ENCODE measurements at regions not wholly inside any gene's neighbourhood (a gene's known extent, or its start where the extent isn't known, plus 50 kb on each side); places are given as distances from the start of the nearest gene placed in this dataset.

DNA sequence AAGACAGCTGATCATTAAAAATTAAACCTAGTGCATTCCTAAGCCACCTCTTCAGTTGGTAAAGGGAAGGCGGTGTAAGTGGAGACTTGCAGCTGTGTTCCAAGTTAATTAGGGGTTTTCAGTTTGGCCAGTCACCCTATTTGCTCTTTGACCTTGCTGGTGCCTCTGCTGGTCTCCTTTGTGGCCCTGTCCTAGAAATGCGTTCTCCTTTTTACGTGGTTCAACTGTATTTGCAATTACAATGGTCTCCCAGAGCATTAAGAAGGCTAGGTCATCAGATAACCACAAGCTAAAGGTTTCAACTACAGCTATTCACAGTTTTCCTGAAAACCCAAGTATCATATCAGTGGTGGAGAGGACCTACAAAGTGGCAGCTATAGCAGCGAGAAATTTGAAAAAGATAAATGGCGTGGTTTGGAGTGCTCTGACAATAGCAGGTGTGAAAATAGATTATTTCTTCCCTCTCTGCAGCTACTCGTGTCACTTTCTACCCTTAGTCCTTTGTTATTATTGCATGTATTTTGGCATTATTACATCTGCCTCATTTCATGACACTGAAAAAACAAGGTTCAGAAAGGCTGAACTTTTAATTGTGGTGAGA is 203.5 kb upstream of the TBC1D5 start:
- no peak overlapping the region for H3K4me3 ChIP-seq (ENCODE audit: low read length in 2 of 2)
- H3K27me3 ChIP-seq (ENCODE audit: insufficient read depth, low read length) = no peaks in the 10 kb centered on the region
- intact Hi-C loops (cut with micrococcal nuclease) = no loop called here
- Mint-ChIP-seq H3K27me3 (peaks cover 8 to 14% of the 10 kb centered on the region in 2 donors), H3K36me3 (no peaks in the 10 kb centered on the region), H3K9me3 (peaks cover 0 to 6% (median 1%) of the 10 kb centered on the region in 8 donors), H3K27ac (no peak overlapping the region), H3K4me1 (no peaks in the 10 kb centered on the region), H3K4me3 (no peak overlapping the region)
- ChIA-PET CTCF (ENCODE audit: partially characterized antibody) (no interaction called here), POLR2A (ENCODE audit: partially characterized antibody) (no interaction called here)
- DNase-seq = no peak
- no peak overlapping the region for H3K27ac ChIP-seq (ENCODE audit: low read depth, low read length)
- no peaks in the 10 kb centered on the region for H3K9me3 ChIP-seq (ENCODE audit: control insufficient read depth in 1 of 2, low read length in 2 of 2)
- H3K36me3 ChIP-seq (ENCODE audit: insufficient read depth, low read length) = no peaks in the 10 kb centered on the region
- no peaks in the 10 kb centered on the region for H3K4me1 ChIP-seq (ENCODE audit: insufficient read depth, low read length)

- Histone ChIP-seq H3K36me3 (ENCODE audit: insufficient read depth, low read length) (no peaks in the 10 kb centered on the region), H3K27me3 (ENCODE audit: insufficient read depth, low read length) (no peaks in the 10 kb centered on the region), H3K4me1 (ENCODE audit: insufficient read depth, low read length) (no peaks in the 10 kb centered on the region), H3K4me3 (ENCODE audit: low read length in 2 of 2) (no peak overlapping the region), H3K27ac (ENCODE audit: low read depth, low read length) (no peak overlapping the region), H3K9me3 (ENCODE audit: control insufficient read depth in 1 of 2, low read length in 2 of 2) (no peaks in the 10 kb centered on the region)
- ChIA-PET POLR2A (ENCODE audit: partially characterized antibody) (no interaction called here), CTCF (ENCODE audit: partially characterized antibody) (no interaction called here)
- peaks cover 8 to 11% of the 10 kb centered on the region in 2 donors for H3K27me3 Mint-ChIP-seq
- H3K36me3 Mint-ChIP-seq = no peaks in the 10 kb centered on the region
- H3K27ac Mint-ChIP-seq = no peak overlapping the region
- intact Hi-C loops (cut with micrococcal nuclease) = no loop called here
- no peaks in the 10 kb centered on the region for H3K9me3 Mint-ChIP-seq
- H3K4me3 Mint-ChIP-seq = no peak overlapping the region
- no peak for DNase-seq
- no peaks in the 10 kb centered on the region for H3K4me1 Mint-ChIP-seq
Measured at GRCh38 chr3:17945018-17945798, 202.8 kb upstream of the TBC1D5 start.

- peaks cover 4 to 10% of the 10 kb centered on the region in 2 donors for H3K27me3 Mint-ChIP-seq
- H3K27ac Mint-ChIP-seq = no peak overlapping the region
Measured at GRCh38 chr3:17942856-17943255, 200.4 kb upstream of the TBC1D5 start.

GRCh38 chr3:17941766-17942165 is 199.3 kb upstream of the TBC1D5 start:
- intact Hi-C loops (cut with micrococcal nuclease) = no loop called here
- no peaks in the 10 kb centered on the region for H3K36me3 ChIP-seq (ENCODE audit: insufficient read depth, low read length)
- H3K9me3 ChIP-seq (ENCODE audit: control insufficient read depth in 1 of 2, low read length in 2 of 2) = no peaks in the 10 kb centered on the region
- peaks cover 4 to 10% of the 10 kb centered on the region in 2 donors for H3K27me3 Mint-ChIP-seq
- no peak overlapping the region for H3K27ac ChIP-seq (ENCODE audit: low read depth, low read length)
- H3K9me3 Mint-ChIP-seq = no peaks in the 10 kb centered on the region
- H3K4me1 ChIP-seq (ENCODE audit: insufficient read depth, low read length) = no peaks in the 10 kb centered on the region
- H3K4me3 Mint-ChIP-seq = no peak overlapping the region
- H3K27me3 ChIP-seq (ENCODE audit: insufficient read depth, low read length) = no peaks in the 10 kb centered on the region
- H3K27ac Mint-ChIP-seq = no peak overlapping the region
- no peaks in the 10 kb centered on the region for H3K36me3 Mint-ChIP-seq
- ChIA-PET POLR2A (ENCODE audit: partially characterized antibody) (no interaction called here), CTCF (ENCODE audit: partially characterized antibody) (no interaction called here)
- DNase-seq = no peak
- H3K4me3 ChIP-seq (ENCODE audit: low read length in 2 of 2) = no peak overlapping the region
- H3K4me1 Mint-ChIP-seq = no peaks in the 10 kb centered on the region

More at GRCh38 chr3:17942856-17943255, 200.4 kb upstream of the TBC1D5 start:
- Mint-ChIP-seq H3K9me3 (no peaks in the 10 kb centered on the region), H3K4me3 (no peak overlapping the region), H3K36me3 (no peaks in the 10 kb centered on the region), H3K4me1 (no peaks in the 10 kb centered on the region)
- H3K9me3 ChIP-seq (ENCODE audit: control insufficient read depth in 1 of 2, low read length in 2 of 2) = no peaks in the 10 kb centered on the region
- H3K27ac ChIP-seq (ENCODE audit: low read depth, low read length) = no peak overlapping the region
- H3K27me3 ChIP-seq (ENCODE audit: insufficient read depth, low read length) = no peaks in the 10 kb centered on the region
- H3K36me3 ChIP-seq (ENCODE audit: insufficient read depth, low read length) = no peaks in the 10 kb centered on the region
- intact Hi-C loops (cut with micrococcal nuclease) = no loop called here
- no peaks in the 10 kb centered on the region for H3K4me1 ChIP-seq (ENCODE audit: insufficient read depth, low read length)
- ChIA-PET CTCF (ENCODE audit: partially characterized antibody) (no interaction called here), POLR2A (ENCODE audit: partially characterized antibody) (no interaction called here)
- DNase-seq = no peak
- no peak overlapping the region for H3K4me3 ChIP-seq (ENCODE audit: low read length in 2 of 2)

DNA sequence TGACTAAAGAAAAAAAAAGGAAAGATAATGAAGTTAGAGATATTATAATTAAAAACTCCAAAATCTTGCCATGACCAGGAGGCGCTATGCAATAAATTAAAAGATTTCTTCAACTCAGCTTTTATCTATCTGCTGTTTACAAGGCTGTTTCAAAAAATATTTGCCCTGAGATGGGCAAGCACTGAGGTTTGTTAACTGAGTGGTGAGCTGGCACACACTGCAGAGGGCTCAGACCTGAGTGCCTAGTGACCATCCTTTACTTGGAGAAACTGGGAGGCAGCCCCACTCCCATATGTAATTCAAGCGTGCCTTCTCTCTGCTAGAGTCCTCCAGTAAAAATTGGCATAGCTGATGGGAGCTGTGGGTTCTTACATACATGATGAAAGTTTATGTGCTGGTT is 198.7 kb upstream of the TBC1D5 start:
- Mint-ChIP-seq H3K36me3 (no peaks in the 10 kb centered on the region), H3K4me1 (no peaks in the 10 kb centered on the region), H3K4me3 (no peak overlapping the region), H3K9me3 (no peaks in the 10 kb centered on the region), H3K27me3 (peaks cover 4 to 5% of the 10 kb centered on the region in 2 donors), H3K27ac (no peak overlapping the region)
- H3K27me3 ChIP-seq (ENCODE audit: insufficient read depth, low read length) = no peaks in the 10 kb centered on the region
- no peaks in the 10 kb centered on the region for H3K9me3 ChIP-seq (ENCODE audit: control insufficient read depth in 1 of 2, low read length in 2 of 2)
- H3K4me3 ChIP-seq (ENCODE audit: low read length in 2 of 2) = no peak overlapping the region
- CTCF ChIA-PET (ENCODE audit: partially characterized antibody) = no interaction called here
- POLR2A ChIA-PET (ENCODE audit: partially characterized antibody) = no interaction called here
- H3K4me1 ChIP-seq (ENCODE audit: insufficient read depth, low read length) = no peaks in the 10 kb centered on the region
- intact Hi-C loops (cut with micrococcal nuclease) = no loop called here
- no peaks in the 10 kb centered on the region for H3K36me3 ChIP-seq (ENCODE audit: insufficient read depth, low read length)
- DNase-seq = no peak
- H3K27ac ChIP-seq (ENCODE audit: low read depth, low read length) = no peak overlapping the region

- Histone ChIP-seq H3K9me3 (ENCODE audit: control insufficient read depth in 1 of 2, low read length in 2 of 2) (no peaks in the 10 kb centered on the region), H3K27me3 (ENCODE audit: insufficient read depth, low read length) (no peaks in the 10 kb centered on the region), H3K4me1 (ENCODE audit: insufficient read depth, low read length) (no peaks in the 10 kb centered on the region), H3K27ac (ENCODE audit: low read depth, low read length) (no peak overlapping the region), H3K4me3 (ENCODE audit: low read length in 2 of 2) (no peak overlapping the region), H3K36me3 (ENCODE audit: insufficient read depth, low read length) (no peaks in the 10 kb centered on the region)
- no peak overlapping the region for H3K4me3 Mint-ChIP-seq
- no peak overlapping the region for H3K27ac Mint-ChIP-seq
- ChIA-PET CTCF (ENCODE audit: partially characterized antibody) (interaction anchor here (0.7 kb wide), 1 partner anchor 27 kb away, joined by 3 read pairs; no protein-coding TSS in a partner anchor), POLR2A (ENCODE audit: partially characterized antibody) (no interaction called here)
- H3K36me3 Mint-ChIP-seq = no peaks in the 10 kb centered on the region
- H3K4me1 Mint-ChIP-seq = no peaks in the 10 kb centered on the region
- H3K9me3 Mint-ChIP-seq = no peaks in the 10 kb centered on the region
- no peak for DNase-seq
- intact Hi-C loops (cut with micrococcal nuclease) = no loop called here
- peaks cover 8 to 18% of the 10 kb centered on the region in 2 donors for H3K27me3 Mint-ChIP-seq
Measured at GRCh38 chr3:17939157-17939556, 196.7 kb upstream of the TBC1D5 start.

DNA sequence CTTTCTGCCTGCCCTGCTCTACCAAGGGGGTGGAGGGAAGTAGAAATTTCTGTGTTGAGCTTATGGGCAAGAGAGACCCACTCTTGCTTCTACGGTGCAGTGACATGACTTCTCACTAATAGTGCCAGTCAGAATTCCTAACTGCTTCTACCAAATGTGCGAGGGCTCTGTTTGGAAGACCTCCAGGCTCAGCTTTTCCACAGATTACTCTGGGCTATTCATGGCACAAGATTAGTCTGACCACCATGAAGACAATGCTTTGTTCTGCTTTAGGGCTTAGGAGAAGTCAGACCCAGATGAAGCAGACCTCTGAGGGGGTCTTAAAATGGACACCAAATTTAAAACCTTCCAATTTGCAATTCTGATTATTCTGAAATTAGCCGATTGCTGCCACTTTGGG is 195.9 kb upstream of the TBC1D5 start:
- Mint-ChIP-seq H3K36me3 (no peaks in the 10 kb centered on the region), H3K4me1 (no peaks in the 10 kb centered on the region), H3K9me3 (no peaks in the 10 kb centered on the region), H3K27me3 (peaks cover 8 to 22% of the 10 kb centered on the region in 2 donors), H3K27ac (no peak overlapping the region), H3K4me3 (no peak overlapping the region)
- Histone ChIP-seq H3K4me3 (ENCODE audit: low read length in 2 of 2) (no peak overlapping the region), H3K27ac (ENCODE audit: low read depth, low read length) (no peak overlapping the region), H3K27me3 (ENCODE audit: insufficient read depth, low read length) (no peaks in the 10 kb centered on the region), H3K4me1 (ENCODE audit: insufficient read depth, low read length) (no peaks in the 10 kb centered on the region), H3K36me3 (ENCODE audit: insufficient read depth, low read length) (no peaks in the 10 kb centered on the region), H3K9me3 (ENCODE audit: control insufficient read depth in 1 of 2, low read length in 2 of 2) (no peaks in the 10 kb centered on the region)
- ChIA-PET POLR2A (ENCODE audit: partially characterized antibody) (no interaction called here), CTCF (ENCODE audit: partially characterized antibody) (no interaction called here)
- no peak for DNase-seq
- intact Hi-C loops (cut with micrococcal nuclease) = no loop called here

Data from CD4-positive, alpha-beta memory T cell (primary cell).